Fibroblast of villous mesenchyme (primary cell): ENCODE measurements at regions not wholly inside any gene's neighbourhood (a gene's known extent, or its start where the extent isn't known, plus 50 kb on each side); places are given as distances from the start of the nearest gene placed in this dataset.

Source experiments
- DNase-seq: peaks from one replicate; pipeline ENCODE4 v3.0.0-alpha.2; 2010; ENCODE audit warnings: low read depth
- H3K4me3 ChIP-seq: 2 replicates; pipeline ENCODE4 v1.5.1; 2011; ENCODE audit warnings: low read depth, mild to moderate bottlenecking, low read length
- TF ChIP-seq, protein P1 (sequence below): IDR thresholded peaks from 2 replicates; pipeline ENCODE4 v1.5.1; 2012; ENCODE audit warnings: low read depth, mild to moderate bottlenecking, low read length; ENCODE audit not compliant: insufficient read depth

DNA sequence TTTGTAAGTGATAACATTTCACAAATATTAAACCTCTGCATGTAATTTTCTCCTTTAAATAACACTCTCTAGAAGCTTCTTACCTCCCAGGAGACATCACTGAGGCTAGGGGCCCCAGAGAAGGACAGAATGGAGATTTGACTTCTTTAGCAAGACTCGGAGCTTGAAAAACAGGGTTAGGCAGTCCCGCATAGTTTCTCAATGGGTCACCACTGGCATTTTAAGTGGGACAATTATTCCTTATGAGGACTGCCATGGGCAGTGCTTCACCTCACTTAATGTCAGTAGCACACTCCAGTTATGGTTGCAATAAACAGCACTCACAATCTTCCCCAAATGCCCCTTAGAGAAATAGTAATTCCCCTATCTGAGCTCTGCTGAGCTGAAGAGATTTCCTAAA, 66.7 kb upstream of the NOCT start:
- no peak for DNase-seq
- H3K4me3 ChIP-seq, result no peak overlapping the region
- TF ChIP-seq, protein P1, sequence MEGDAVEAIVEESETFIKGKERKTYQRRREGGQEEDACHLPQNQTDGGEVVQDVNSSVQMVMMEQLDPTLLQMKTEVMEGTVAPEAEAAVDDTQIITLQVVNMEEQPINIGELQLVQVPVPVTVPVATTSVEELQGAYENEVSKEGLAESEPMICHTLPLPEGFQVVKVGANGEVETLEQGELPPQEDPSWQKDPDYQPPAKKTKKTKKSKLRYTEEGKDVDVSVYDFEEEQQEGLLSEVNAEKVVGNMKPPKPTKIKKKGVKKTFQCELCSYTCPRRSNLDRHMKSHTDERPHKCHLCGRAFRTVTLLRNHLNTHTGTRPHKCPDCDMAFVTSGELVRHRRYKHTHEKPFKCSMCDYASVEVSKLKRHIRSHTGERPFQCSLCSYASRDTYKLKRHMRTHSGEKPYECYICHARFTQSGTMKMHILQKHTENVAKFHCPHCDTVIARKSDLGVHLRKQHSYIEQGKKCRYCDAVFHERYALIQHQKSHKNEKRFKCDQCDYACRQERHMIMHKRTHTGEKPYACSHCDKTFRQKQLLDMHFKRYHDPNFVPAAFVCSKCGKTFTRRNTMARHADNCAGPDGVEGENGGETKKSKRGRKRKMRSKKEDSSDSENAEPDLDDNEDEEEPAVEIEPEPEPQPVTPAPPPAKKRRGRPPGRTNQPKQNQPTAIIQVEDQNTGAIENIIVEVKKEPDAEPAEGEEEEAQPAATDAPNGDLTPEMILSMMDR, result no peak

- TF ChIP-seq, protein P1, result no peak
- DNase-seq, result no peak
- H3K4me3 ChIP-seq, result no peak overlapping the region
These were observed 69.3 kb upstream of the NOCT start for GRCh38 chr4:138946306-138946705.

- H3K4me3 ChIP-seq, result no peak overlapping the region
- no peak for DNase-seq
- TF ChIP-seq, protein P1, result no peak
These were observed 69.7 kb upstream of the NOCT start for GRCh38 chr4:138945840-138946239.

DNA sequence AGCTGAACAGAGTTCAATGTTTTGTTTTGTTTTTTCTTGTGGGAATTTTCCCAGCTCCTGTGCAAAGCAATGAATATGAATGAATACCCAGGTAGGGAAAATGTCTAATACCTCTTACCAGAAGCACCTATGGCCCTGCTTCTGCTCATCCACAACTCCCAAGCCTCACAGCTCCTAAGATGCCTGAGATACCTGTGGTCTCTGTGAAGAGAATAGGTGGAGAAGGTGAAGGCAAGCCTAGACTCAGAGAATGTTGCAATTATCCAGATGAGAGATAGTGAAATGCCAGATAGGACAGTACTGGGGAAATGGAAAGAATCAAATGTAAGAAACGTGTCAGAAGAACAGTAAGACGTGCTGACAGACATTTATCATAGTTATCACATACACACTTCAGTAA, 70.2 kb upstream of the NOCT start:
- TF ChIP-seq, protein P1, result no peak
- H3K4me3 ChIP-seq, result no peak overlapping the region
- DNase-seq, result no peak

DNA sequence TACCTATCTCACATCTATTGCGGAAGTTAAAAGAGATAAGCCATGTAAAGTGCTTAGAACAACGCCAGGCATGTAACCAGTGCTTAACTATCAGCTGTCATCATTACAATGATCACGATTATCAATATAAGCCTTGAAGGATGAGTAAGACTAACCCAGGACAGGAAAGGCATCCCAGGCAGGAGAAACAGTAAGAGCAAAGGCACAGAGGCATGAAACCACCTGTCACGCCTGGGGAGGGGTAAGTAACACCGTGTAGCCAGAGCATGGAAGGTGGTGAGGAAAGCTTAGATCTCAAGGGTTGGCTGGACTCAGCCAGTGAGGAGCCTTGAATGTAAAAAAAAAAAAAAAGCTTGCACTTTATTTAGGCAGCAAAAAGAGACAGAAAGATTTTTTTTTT, 71.7 kb upstream of the NOCT start:
- DNase-seq, result no peak
- H3K4me3 ChIP-seq, result no peak overlapping the region
- TF ChIP-seq, protein P1, result no peak

DNA sequence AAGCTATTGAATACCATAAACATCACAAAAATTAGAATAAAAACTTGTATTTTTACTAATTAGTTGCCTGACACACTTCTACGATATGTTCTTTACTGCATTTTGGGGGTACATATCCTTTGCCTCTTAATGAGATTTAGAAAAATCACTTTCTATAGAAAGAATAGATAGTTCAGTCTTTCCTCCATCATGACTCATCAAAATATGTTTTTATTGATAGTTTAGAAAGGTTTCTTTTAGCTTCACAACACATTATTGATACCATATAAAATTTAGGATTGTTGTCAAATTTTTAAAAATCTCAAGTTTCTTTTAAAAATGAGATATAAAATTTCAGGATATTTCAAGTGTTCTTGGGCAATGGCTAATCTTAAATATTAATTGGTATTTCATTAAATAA, 74.5 kb upstream of the NOCT start:
- DNase-seq, result no peak
- TF ChIP-seq, protein P1, result no peak
- no peak overlapping the region for H3K4me3 ChIP-seq

DNA sequence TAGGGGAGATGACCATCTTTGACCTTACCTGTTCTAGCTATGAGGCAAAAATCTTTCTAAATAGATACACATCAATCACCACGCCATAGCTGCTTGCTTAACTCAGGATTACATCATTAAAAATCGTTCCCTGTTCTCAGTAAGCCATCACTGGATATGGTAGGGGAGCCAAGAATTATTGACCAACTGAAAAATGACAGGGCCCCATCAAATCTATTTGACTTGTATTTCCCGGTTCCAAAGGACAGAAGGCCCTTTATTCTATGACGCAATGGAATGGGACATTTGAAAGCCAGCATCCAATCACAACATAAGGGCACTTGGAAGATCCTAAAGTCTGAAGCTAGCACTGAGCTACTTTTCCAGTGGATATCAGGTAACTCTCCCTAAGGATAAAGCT, 75.6 kb upstream of the NOCT start:
- H3K4me3 ChIP-seq, result no peak overlapping the region
- DNase-seq, result no peak
- TF ChIP-seq, protein P1, result no peak
